ENCODE measurements at regions not wholly inside any gene's neighbourhood (a gene's known extent, or its start where the extent isn't known, plus 50 kb on each side); places are given as distances from the start of the nearest gene placed in this dataset.

DNA sequence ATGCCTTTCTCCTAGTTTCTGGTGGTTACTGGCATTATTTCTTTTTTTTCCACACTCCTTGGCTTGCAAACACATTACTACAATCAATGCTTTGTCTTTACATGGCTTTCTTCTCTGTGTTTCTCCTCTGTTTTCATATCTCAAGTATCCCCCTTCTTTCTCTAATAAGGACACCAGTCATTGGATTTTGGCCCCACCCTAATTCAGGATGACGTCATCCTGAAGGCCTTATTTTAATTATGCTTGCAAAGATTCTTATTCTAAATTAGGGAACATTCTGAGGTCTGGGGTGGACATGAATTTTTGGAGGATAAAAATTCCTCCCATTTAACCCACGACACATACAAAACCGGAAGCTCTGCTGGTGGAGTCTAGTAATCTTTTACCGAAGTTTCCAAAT is 1556.6 kb downstream of the DPP10 start:
- TF ChIP-seq, protein P1, sequence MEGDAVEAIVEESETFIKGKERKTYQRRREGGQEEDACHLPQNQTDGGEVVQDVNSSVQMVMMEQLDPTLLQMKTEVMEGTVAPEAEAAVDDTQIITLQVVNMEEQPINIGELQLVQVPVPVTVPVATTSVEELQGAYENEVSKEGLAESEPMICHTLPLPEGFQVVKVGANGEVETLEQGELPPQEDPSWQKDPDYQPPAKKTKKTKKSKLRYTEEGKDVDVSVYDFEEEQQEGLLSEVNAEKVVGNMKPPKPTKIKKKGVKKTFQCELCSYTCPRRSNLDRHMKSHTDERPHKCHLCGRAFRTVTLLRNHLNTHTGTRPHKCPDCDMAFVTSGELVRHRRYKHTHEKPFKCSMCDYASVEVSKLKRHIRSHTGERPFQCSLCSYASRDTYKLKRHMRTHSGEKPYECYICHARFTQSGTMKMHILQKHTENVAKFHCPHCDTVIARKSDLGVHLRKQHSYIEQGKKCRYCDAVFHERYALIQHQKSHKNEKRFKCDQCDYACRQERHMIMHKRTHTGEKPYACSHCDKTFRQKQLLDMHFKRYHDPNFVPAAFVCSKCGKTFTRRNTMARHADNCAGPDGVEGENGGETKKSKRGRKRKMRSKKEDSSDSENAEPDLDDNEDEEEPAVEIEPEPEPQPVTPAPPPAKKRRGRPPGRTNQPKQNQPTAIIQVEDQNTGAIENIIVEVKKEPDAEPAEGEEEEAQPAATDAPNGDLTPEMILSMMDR (conservative IDR thresholded peaks at IDR 0.05; ENCODE audit: low read depth, low read length) = no peak
- TF ChIP-seq EZH2 (IDR thresholded peaks at IDR 0.05; ENCODE audit: borderline replicate concordance, low read depth, low read length, poor library complexity, severe bottlenecking) = no peak
